ENCODE measurements at regions not wholly inside any gene's neighbourhood (a gene's known extent, or its start where the extent isn't known, plus 50 kb on each side); places are given as distances from the start of the nearest gene placed in this dataset.

GRCh38 chr12:87642245-87642644, 387.0 kb downstream of the C12orf50 start:
- peaks cover 7 to 8% of the 10 kb centered on the region in 2 experiments for H3K4me1 Mint-ChIP-seq
- H3K79me1 ChIP-seq (ENCODE audit: insufficient read depth, low read depth, low read length, poor library complexity, severe bottlenecking): no peaks in the 10 kb centered on the region
- H3K9me3 ChIP-seq (ENCODE audit: control insufficient read depth, low read depth, low read length): no peaks in the 10 kb centered on the region
- no peak overlapping the region for H3K23ac ChIP-seq (ENCODE audit: insufficient read length, low read depth, low read length)
- H2BK15ac ChIP-seq (ENCODE audit: low read depth, low read length): no peak overlapping the region
- no CpG with 5 or more reads among the region's 2 CpGs for WGBS (ENCODE audit: extremely low coverage, insufficient read length, low lambda C conversion rate)
- no peak overlapping the region for H3K14ac ChIP-seq (ENCODE audit: insufficient read depth, low read length)
- no peak overlapping the region for H3K27ac ChIP-seq (ENCODE audit: insufficient read length, low read depth, low read length)
- no peaks in the 10 kb centered on the region for H3K4me1 ChIP-seq (ENCODE audit: insufficient read depth, low read length)
- TF ChIP-seq CTCF (conservative IDR thresholded peaks at IDR 0.05): no peak
- H3K4me3 Mint-ChIP-seq: no peak overlapping the region
- H3K9ac ChIP-seq (ENCODE audit: extremely low read depth, insufficient read length, low read length): no peak overlapping the region
- H3K27me3 ChIP-seq (ENCODE audit: insufficient read depth, low read length): no peaks in the 10 kb centered on the region
- H2BK12ac ChIP-seq (ENCODE audit: insufficient read length, low read depth, low read length): no peak overlapping the region
- no peak overlapping the region for H3K4me2 ChIP-seq (ENCODE audit: insufficient read depth, insufficient read length, low read length)
- no peak for DNase-seq
- peak overlapping the region; percentile 55 to 93 (median 75); a peak in 4 of 7 replicates for H3K27ac Mint-ChIP-seq
- no peaks in the 10 kb centered on the region for H3K23me2 ChIP-seq (ENCODE audit: insufficient read length, low read depth, low read length, poor library complexity, severe bottlenecking)
- H3K18ac ChIP-seq (ENCODE audit: insufficient read length, low read depth, low read length): no peak overlapping the region
- H4K8ac ChIP-seq (replicated peaks; ENCODE audit: insufficient read length, low read depth, low read length): no peak overlapping the region
- no peak overlapping the region for H2BK20ac ChIP-seq (ENCODE audit: low read depth, low read length, poor library complexity, severe bottlenecking)
- H4K5ac ChIP-seq (ENCODE audit: insufficient read length, low read depth, low read length): no peak overlapping the region
- no peak overlapping the region for H2BK120ac ChIP-seq (ENCODE audit: low read depth, low read length, poor library complexity, severe bottlenecking)
- H4K20me1 ChIP-seq (ENCODE audit: control insufficient read depth, insufficient read depth, insufficient read length): no peaks in the 10 kb centered on the region
- H2AFZ ChIP-seq (ENCODE audit: low read length): no peak overlapping the region
- no peak overlapping the region for H2BK5ac ChIP-seq (ENCODE audit: insufficient read length, low read length)
- H3K36me3 Mint-ChIP-seq (ENCODE audit: insufficient read depth in 1 of 3, low read depth in 3 of 3): no peaks in the 10 kb centered on the region
- no peak overlapping the region for H3K56ac ChIP-seq (ENCODE audit: insufficient read length, low read depth, low read length)
- H2AK5ac ChIP-seq (ENCODE audit: insufficient read length, low read length): no peak overlapping the region
- H3T11ph ChIP-seq (ENCODE audit: low read length): no peak overlapping the region
- no peak overlapping the region for H4K91ac ChIP-seq (ENCODE audit: insufficient read length, low read depth, low read length)
- no peaks in the 10 kb centered on the region for H3K27me3 Mint-ChIP-seq (ENCODE audit: low read depth)
- no peak overlapping the region for H3K4ac ChIP-seq (ENCODE audit: low read depth, low read length)
- H3K9me3 Mint-ChIP-seq: no peaks in the 10 kb centered on the region
- H3K79me2 ChIP-seq (ENCODE audit: insufficient read depth, low read length): no peaks in the 10 kb centered on the region
